OCI-LY7 (cell line): ENCODE measurements at regions not wholly inside any gene's neighbourhood (a gene's known extent, or its start where the extent isn't known, plus 50 kb on each side); places are given as distances from the start of the nearest gene placed in this dataset.
"Not testable (repeated sequence)": the region's sequence is repeated elsewhere in the genome, so short reads cannot be mapped to it uniquely, and the experiment has no call there.

ENCODE experiments used
- BruUV-seq: library from RNA; stranded (reverse); fragments of 400-500 nt; replicated peaks from 2 replicates; lab custom pipeline; 2021; lab: Mats Ljungman, UMichigan
- CTCF ChIA-PET: fragments of 300-600 bp; sonication (Branson Sonifier 250); formaldehyde crosslinking; loops from one replicate; lab custom pipeline; 2022; ENCODE audit warnings: antibody characterized with exemption; ENCODE audit not compliant: unreplicated experiment; lab: Charles Lee
- POLR2A ChIA-PET: fragments of 300-600 bp; sonication (Branson Sonifier 250); formaldehyde crosslinking; loops from one replicate; lab custom pipeline; 2022; ENCODE audit warnings: antibody characterized with exemption; lab: Charles Lee
- DNase-seq: peaks from one replicate; pipeline ENCODE4 v3.0.0-alpha.2; 2015; ENCODE audit warnings: low spot score
- H2AFZ ChIP-seq: fragments of 200-600 bp; sonication (generic), shearing (Covaris generic); 2 replicates; pipeline ENCODE4 v1.6.1; 2014; ENCODE audit warnings: mild to moderate bottlenecking, antibody characterized with exemption, low read length, moderate library complexity
- H3K27ac ChIP-seq: fragments of 200-600 bp; sonication (generic); 2 replicates; pipeline ENCODE4 v1.5.1; 2014; ENCODE audit warnings: mixed run types, low read depth, mild to moderate bottlenecking, moderate library complexity, low read length, inconsistent platforms; ENCODE audit not compliant: poor library complexity, severe bottlenecking
- H3K36me3 ChIP-seq: fragments of 200-600 bp; sonication (generic); 2 replicates; pipeline ENCODE4 v1.6.1; 2014; ENCODE audit warnings: mild to moderate bottlenecking, antibody characterized with exemption, low read length, moderate library complexity, mixed read lengths; ENCODE audit not compliant: insufficient read depth
- H3K4me1 ChIP-seq: fragments of 200-600 bp; sonication (generic); 2 replicates; pipeline ENCODE4 v1.5.1; 2014; ENCODE audit warnings: mild to moderate bottlenecking, low read length; ENCODE audit not compliant: insufficient read depth, poor library complexity, severe bottlenecking
- H3K4me2 ChIP-seq: fragments of 200-600 bp; sonication (generic); 2 replicates; pipeline ENCODE4 v1.6.1; 2014; ENCODE audit warnings: mild to moderate bottlenecking, low read length
- H3K4me3 ChIP-seq: fragments of 200-600 bp; sonication (generic); 2 replicates; pipeline ENCODE4 v1.5.1; 2014; ENCODE audit warnings: mild to moderate bottlenecking, low read depth, low read length; ENCODE audit not compliant: poor library complexity, severe bottlenecking
- H3K79me2 ChIP-seq: fragments of 200-600 bp; sonication (generic); 2 replicates; pipeline ENCODE4 v1.6.1; 2016; ENCODE audit warnings: low read depth, mild to moderate bottlenecking, low read length, moderate library complexity, mixed read lengths; ENCODE audit not compliant: insufficient read depth
- H3K9me2 ChIP-seq: fragments of 200-600 bp; sonication (generic); 2 replicates; pipeline ENCODE4 v1.6.1; 2016; ENCODE audit warnings: mild to moderate bottlenecking, low read length, mixed read lengths; ENCODE audit not compliant: insufficient read depth
- H3K9me3 ChIP-seq: fragments of 200-600 bp; sonication (generic); 2 replicates; pipeline ENCODE4 v1.6.1; 2014; ENCODE audit warnings: mild to moderate bottlenecking, mixed run types, low read length, mixed read lengths
- H4K20me1 ChIP-seq: fragments of 200-600 bp; sonication (generic); 2 replicates; pipeline ENCODE4 v1.6.1; 2014; ENCODE audit warnings: mild to moderate bottlenecking, antibody characterized with exemption, low read length, moderate library complexity, mixed read lengths; ENCODE audit not compliant: insufficient read depth
- CTCF ChIP-seq: fragments of 200-600 bp; sonication (generic); conservative IDR thresholded peaks from 2 replicates; pipeline ENCODE4 v1.5.1; 2014; ENCODE audit warnings: mild to moderate bottlenecking, antibody characterized with exemption, low read length, moderate library complexity, mixed read lengths
- EZH2phosphoT487 ChIP-seq: fragments of 200-600 bp; sonication (generic); IDR thresholded peaks from 2 replicates; pipeline ENCODE4 v1.6.1; 2018; ENCODE audit warnings: low read depth, borderline replicate concordance, mild to moderate bottlenecking, mixed run types, antibody characterized with exemption, low read length, moderate library complexity, mixed read lengths
- intact Hi-C: fragments of 100-400 bp; cut with micrococcal nuclease; formaldehyde crosslinking; loops from one replicate; pipeline ENCODE4 v1.10.0; 2022; ENCODE audit not compliant: unreplicated experiment

DNA sequence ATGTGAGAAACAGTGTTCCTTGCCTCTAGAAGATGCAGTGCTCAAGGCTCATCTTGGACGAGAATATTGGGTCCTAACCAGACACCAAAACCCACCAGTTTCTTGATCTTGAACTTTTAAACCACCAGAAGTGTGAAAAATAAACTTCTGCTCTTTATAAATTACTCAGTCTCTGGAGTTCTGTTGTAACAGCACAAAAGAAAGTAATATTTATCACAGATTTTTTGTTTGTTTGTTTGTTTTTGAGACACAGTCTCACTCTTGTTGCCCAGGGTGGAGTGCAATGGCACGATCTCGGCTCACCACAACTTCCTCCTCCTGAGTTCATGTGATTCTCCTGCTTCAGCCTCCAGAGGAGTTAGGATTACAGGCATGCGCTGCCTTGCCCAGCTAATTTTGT, 371.1 kb upstream of the NDST4 start:
- H3K4me2 ChIP-seq, result no peak overlapping the region
- no peaks in the 10 kb centered on the region for H3K9me3 ChIP-seq
- ChIA-PET POLR2A (no interaction called here), CTCF (no interaction called here)
- BruUV-seq, result no TSS peak
- H2AFZ ChIP-seq, result no peak overlapping the region
- no peaks in the 10 kb centered on the region for H3K4me1 ChIP-seq
- H3K4me3 ChIP-seq, result no peak overlapping the region
- intact Hi-C loops, result no loop called here
- no peaks in the 10 kb centered on the region for H3K36me3 ChIP-seq
- no peak for DNase-seq
- H4K20me1 ChIP-seq, result no peaks in the 10 kb centered on the region
- H3K9me2 ChIP-seq, result no peaks in the 10 kb centered on the region
- TF ChIP-seq CTCF, result no peak
- no peak for TF ChIP-seq EZH2phosphoT487
- no peak overlapping the region for H3K27ac ChIP-seq
- H3K79me2 ChIP-seq, result no peaks in the 10 kb centered on the region

DNA sequence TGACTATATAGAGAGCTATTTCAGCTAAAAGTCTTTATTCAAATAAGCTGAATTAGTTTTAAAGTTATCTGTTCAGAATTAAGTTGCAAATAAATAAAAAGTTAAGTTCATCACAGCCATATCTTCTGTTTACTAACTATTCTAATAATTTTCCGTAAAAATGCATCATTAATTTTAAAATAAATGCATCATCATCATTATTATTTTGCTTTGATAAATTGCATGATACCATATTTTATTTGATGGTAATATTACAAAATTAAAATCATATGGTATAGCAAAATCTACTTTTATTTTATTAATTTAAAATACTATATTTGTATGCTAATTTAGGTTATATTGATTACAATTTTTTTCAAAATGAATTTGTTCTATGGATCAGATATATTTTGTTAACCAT, 357.3 kb upstream of the NDST4 start:
- Histone ChIP-seq H4K20me1 (no peaks in the 10 kb centered on the region), H3K4me2 (no peak overlapping the region), H3K9me3 (no peaks in the 10 kb centered on the region), H3K4me3 (no peak overlapping the region), H3K36me3 (no peaks in the 10 kb centered on the region), H3K27ac (no peak overlapping the region), H3K9me2 (no peaks in the 10 kb centered on the region), H3K79me2 (no peaks in the 10 kb centered on the region), H3K4me1 (no peaks in the 10 kb centered on the region), H2AFZ (no peak overlapping the region)
- no peak for TF ChIP-seq CTCF
- ChIA-PET POLR2A (no interaction called here), CTCF (no interaction called here)
- no TSS peak for BruUV-seq
- no peak for DNase-seq
- intact Hi-C loops, result no loop called here

GRCh38 chr4:115459301-115459700, 345.9 kb upstream of the NDST4 start:
- POLR2A ChIA-PET, BruUV-seq, H3K9me2 ChIP-seq, H3K4me3 ChIP-seq, CTCF ChIA-PET, H3K9me3 ChIP-seq, H3K79me2 ChIP-seq, DNase-seq, H3K4me2 ChIP-seq, H4K20me1 ChIP-seq, H3K36me3 ChIP-seq, H2AFZ ChIP-seq, H3K4me1 ChIP-seq, intact Hi-C loops, H3K27ac ChIP-seq: not testable (repeated sequence)
